HepG2 (cell line): ENCODE measurements at regions not wholly inside any gene's neighbourhood (a gene's known extent, or its start where the extent isn't known, plus 50 kb on each side); places are given as distances from the start of the nearest gene placed in this dataset.

ENCODE experiments used
- ATAC-seq: fragments of 200-7000 bp; cut with Tn5 transposase; 3 replicates; pipeline ENCODE4 v1.9.1; 2020; ENCODE audit warnings: mild to moderate bottlenecking, moderate library complexity
- BruUV-seq: library from RNA; stranded (reverse); fragments of 400-500 nt; replicated peaks from 2 replicates; lab custom pipeline; 2021; lab: Mats Ljungman, UMichigan
- CTCF ChIA-PET: fragments of 300-600 bp; formaldehyde crosslinking; extraction: SDS; loops from one replicate; lab custom pipeline; 2021; ENCODE audit warnings: low total read pairs, inconsistent platforms, low intra/inter-chr PET ratio; lab: Yijun Ruan, JAX
- POLR2A ChIA-PET: fragments of 350-600 bp; sonication (Branson Sonifier 250); formaldehyde crosslinking; loops from one replicate; lab custom pipeline; 2020; ENCODE audit warnings: antibody characterized with exemption, inconsistent platforms; lab: Yijun Ruan, JAX
- DNase-seq: peaks from one replicate; pipeline ENCODE4 v3.0.0-alpha.2; 2015; ENCODE audit warnings: low spot score
- FAIRE-seq: peaks from 3 replicates; lab custom pipeline; 2011; peaks lifted over from hg19 to GRCh38; lab: Jason Lieb, UNC
- H2AFZ ChIP-seq: one replicate; pipeline ENCODE4 v1.6.1; 2011; ENCODE audit warnings: low read length, inconsistent platforms
- H3K27ac ChIP-seq: fragments of 300-600 bp; 3 replicates; pipeline ENCODE4 v1.8.0; 2011; ENCODE audit warnings: mixed run types, mild to moderate bottlenecking, mixed read lengths, low read length, inconsistent platforms; ENCODE audit not compliant: insufficient read depth; ENCODE audit errors: extremely low read length
- H3K27me3 ChIP-seq, 2 experiments: fragments of 200-600 bp in 1 of 2; 2 replicates in 1 of 2; 3 replicates in 1 of 2; pipeline versions ENCODE4 v1.6.0 to v1.8.0; 2011; ENCODE audit warnings: low read length in 2 of 2, mild to moderate bottlenecking in 2 of 2, moderate library complexity in 2 of 2, inconsistent platforms in 1 of 2; ENCODE audit not compliant: insufficient read depth in 2 of 2, control insufficient read depth in 1 of 2
- H3K36me3 ChIP-seq, 2 experiments: fragments of 200-600 bp in 1 of 2; replicated peaks in 1 of 2; 2 replicates in 1 of 2; 3 replicates in 1 of 2; pipeline versions ENCODE4 v1.5.1 to v1.8.0; 2011; ENCODE audit warnings: low read length in 2 of 2, inconsistent platforms in 1 of 2; ENCODE audit not compliant: insufficient read depth in 2 of 2, control insufficient read depth in 1 of 2
- H3K4me1 ChIP-seq: 2 replicates; pipeline ENCODE4 v1.5.1; 2012; ENCODE audit warnings: low read length, inconsistent platforms; ENCODE audit not compliant: insufficient read depth
- H3K4me2 ChIP-seq: 2 replicates; pipeline ENCODE4 v1.6.0; 2011; ENCODE audit warnings: low read depth, low read length, inconsistent platforms
- H3K4me3 ChIP-seq, 3 experiments: fragments of 200-600 bp in 1 of 3; sonication (generic), shearing (Covaris generic) in 1 of 3; replicated peaks in 1 of 3; 2 replicates each; pipeline ENCODE4 v1.5.1; 2011 to 2016; ENCODE audit warnings: low read length in 3 of 3, inconsistent platforms in 2 of 3, low read depth in 2 of 3, mild to moderate bottlenecking in 2 of 3, control low read depth in 1 of 3, mixed read lengths in 1 of 3; ENCODE audit not compliant: insufficient read depth in 1 of 3
- H3K79me2 ChIP-seq: one replicate; pipeline ENCODE4 v1.6.1; 2011; ENCODE audit warnings: low read length, inconsistent platforms; ENCODE audit not compliant: insufficient read depth
- H3K9ac ChIP-seq: 2 replicates; pipeline ENCODE4 v1.6.0; 2011; ENCODE audit warnings: mild to moderate bottlenecking, low read depth, low read length, inconsistent platforms; ENCODE audit not compliant: insufficient read depth
- H3K9me3 ChIP-seq: 2 replicates; pipeline ENCODE4 v1.5.1; 2012; ENCODE audit warnings: mild to moderate bottlenecking, low read length
- H4K20me1 ChIP-seq: 2 replicates; pipeline ENCODE4 v1.6.0; 2011; ENCODE audit warnings: inconsistent platforms, mild to moderate bottlenecking, low read length, moderate library complexity; ENCODE audit not compliant: insufficient read depth
- ESRRA ChIP-seq: sonication (generic); formaldehyde crosslinking; IDR thresholded peaks from 2 replicates; pipeline ENCODE4 v1.5.1; 2020; ENCODE audit warnings: mild to moderate bottlenecking, low read depth, missing genetic modification reagents
- MED1 ChIP-seq: sonication (generic); formaldehyde crosslinking; IDR thresholded peaks from 2 replicates; pipeline ENCODE4 v1.4.0; 2020; ENCODE audit warnings: missing genetic modification reagents
- YEATS4 ChIP-seq: sonication (generic); formaldehyde crosslinking; IDR thresholded peaks from 2 replicates; pipeline ENCODE4 v1.4.0; 2020; ENCODE audit warnings: missing genetic modification reagents, borderline replicate concordance
- ZNF652 ChIP-seq: IDR thresholded peaks from 2 replicates; pipeline ENCODE4 v1.6.1; 2016; ENCODE audit warnings: low read depth, borderline replicate concordance
- ZNF687 ChIP-seq: sonication (generic); formaldehyde crosslinking; IDR thresholded peaks from 2 replicates; pipeline ENCODE4 v1.5.1; 2020; ENCODE audit warnings: mild to moderate bottlenecking, missing genetic modification reagents, moderate library complexity
- WGBS: methylation state at CpG from one replicate; pipeline ENCODE4 v1.1.6; 2017; ENCODE audit warnings: low lambda C conversion rate; 5-methylcytosine and 5-hydroxymethylcytosine counted together
- in situ Hi-C: cut with HindIII; loops from 2 replicates; pipeline ENCODE4 v1.10.0; 2017; ENCODE audit warnings: low pct_unique_long_range_greater_than_20kb; ENCODE audit not compliant: extremely low pct_ligation_motif_present
- intact Hi-C: fragments of 100-400 bp; cut with micrococcal nuclease; formaldehyde crosslinking; loops from one replicate; pipeline ENCODE4 v1.10.0; 2022; ENCODE audit not compliant: unreplicated experiment

DNA sequence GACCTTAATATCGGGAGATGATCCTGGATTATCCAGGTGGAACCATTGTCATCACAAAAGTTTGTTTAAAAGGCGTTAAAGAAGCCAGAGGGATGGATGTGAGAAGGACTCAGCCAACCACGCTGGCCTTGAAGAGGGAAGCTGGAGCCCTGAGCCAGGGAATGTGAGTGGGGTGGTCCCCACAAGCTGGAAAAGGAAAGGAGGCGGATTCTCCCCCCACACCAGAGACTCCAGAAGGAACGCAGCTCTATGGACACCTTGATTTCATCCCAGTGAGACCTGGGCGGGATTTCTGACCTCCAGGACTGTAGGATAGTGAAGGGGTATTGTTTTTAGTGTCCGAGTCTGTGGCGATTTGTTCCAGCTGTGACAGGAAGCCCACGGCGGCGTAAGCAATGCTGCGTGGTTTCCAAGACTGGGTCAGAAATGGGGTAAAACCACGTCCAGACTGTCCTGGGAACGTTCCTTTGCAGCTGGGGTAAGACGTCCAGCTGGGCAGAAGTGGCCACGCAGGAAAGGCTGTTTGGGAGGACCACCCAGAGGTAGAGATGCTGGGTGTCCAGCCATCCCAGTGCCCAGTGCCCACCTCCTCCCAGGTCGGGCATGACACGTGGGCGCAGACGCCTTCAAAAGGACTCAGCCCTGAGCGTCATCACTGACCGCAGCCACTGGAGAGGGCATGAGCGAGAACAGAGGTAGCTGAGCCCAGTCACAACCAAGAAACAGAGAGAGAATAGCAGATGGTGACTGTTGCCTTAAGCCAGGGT, 125.4 kb upstream of the USP29 start (continued):
- TF ChIP-seq ZNF687, result peak; percentile 22; the same call in 1 of the 2 replicates

DNA sequence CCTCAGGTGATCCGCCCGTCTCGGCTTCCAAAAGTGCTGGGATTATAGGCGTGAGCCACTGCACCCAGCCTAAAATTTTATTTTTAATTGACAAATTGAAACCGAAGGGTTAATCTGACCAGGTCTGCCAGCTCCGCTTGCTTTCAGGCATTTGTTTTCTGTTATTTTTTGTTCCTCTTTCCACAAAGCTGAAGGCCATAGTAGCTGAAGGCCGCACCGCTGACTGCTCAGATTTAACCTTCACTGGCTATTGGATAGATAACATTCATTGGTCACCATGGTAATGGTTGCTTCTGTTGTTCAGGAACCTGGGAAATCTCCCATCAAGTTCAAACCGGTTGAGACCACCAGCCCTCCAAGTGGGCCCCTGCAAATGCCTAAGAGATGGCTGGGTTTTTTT, 124.5 kb upstream of the USP29 start:
- POLR2A ChIA-PET, result interaction anchor here (1.5 kb wide), 1 partner anchor 61 kb away, joined by 4 read pairs; no protein-coding TSS in a partner anchor
- in situ Hi-C loops, result no loop called here
- intact Hi-C loops, result no loop called here
- FAIRE-seq, result no peak
- Histone ChIP-seq H3K4me1 (peaks cover 25% of the 10 kb centered on the region; the same call in 1 of the 2 replicates), H3K27ac (no peak overlapping the region), H4K20me1 (no peaks in the 10 kb centered on the region), H3K79me2 (no peaks in the 10 kb centered on the region), H3K9me3 (no peaks in the 10 kb centered on the region), H3K4me2 (no peak overlapping the region), H3K4me3 (no peak overlapping the region), H3K36me3 (no peaks in the 10 kb centered on the region), H3K27me3 (no peaks in the 10 kb centered on the region), H3K9ac (no peak overlapping the region), H2AFZ (no peak overlapping the region)
- CTCF ChIA-PET, result no interaction called here
- no TSS peak for BruUV-seq
- 59% methylated on average over 9 of the region's 9 CpGs for WGBS
- peak; percentile 61 for ATAC-seq
- peak; percentile 58 for DNase-seq
- TF ChIP-seq ESRRA (CRISPR knock-in tag) (no peak), ZNF652 (CRISPR knock-in tag) (peak; percentile 84), MED1 (0 out of 2 replicates have a peak, but pooled peaks have one; percentile 27), YEATS4 (CRISPR knock-in tag) (0 out of 2 replicates have a peak, but pooled peaks have one; percentile 22)
